H54 (cell line): ENCODE measurements at regions not wholly inside any gene's neighbourhood (a gene's known extent, or its start where the extent isn't known, plus 50 kb on each side); places are given as distances from the start of the nearest gene placed in this dataset.
"Not testable (repeated sequence)": the region's sequence is repeated elsewhere in the genome, so short reads cannot be mapped to it uniquely, and the experiment has no call there.

ENCODE experiments used
- DNase-seq: peaks from one replicate; pipeline ENCODE4 v3.0.0; 2011; ENCODE audit warnings: low spot score, mixed read lengths; ENCODE audit not compliant: insufficient read length
- FAIRE-seq: peaks from 3 replicates; lab custom pipeline; 2011; peaks lifted over from hg19 to GRCh38; lab: Jason Lieb, UNC
- POLR2A ChIP-seq: IDR thresholded peaks from 2 replicates; pipeline ENCODE4 v1.6.1; 2011; ENCODE audit warnings: low read depth, mild to moderate bottlenecking, low read length

DNA sequence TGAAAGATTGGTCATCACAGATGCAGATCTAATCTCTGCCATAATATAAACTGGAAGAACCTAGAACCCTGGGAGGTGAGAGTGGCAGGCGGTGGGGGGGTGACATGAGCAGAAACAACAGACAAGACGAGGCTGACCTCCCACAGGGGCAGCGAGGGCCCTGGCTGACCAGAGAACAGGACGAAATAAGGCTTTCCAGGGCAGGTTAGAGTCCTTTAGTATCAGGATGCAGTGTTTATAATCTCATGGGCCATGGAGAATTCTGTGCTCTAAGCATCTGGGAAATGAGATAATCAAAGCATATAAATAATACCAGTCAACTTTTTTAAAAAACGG, 102.7 kb upstream of the BCL2L14 start:
- no peak for FAIRE-seq
- TF ChIP-seq POLR2A: no peak

DNA sequence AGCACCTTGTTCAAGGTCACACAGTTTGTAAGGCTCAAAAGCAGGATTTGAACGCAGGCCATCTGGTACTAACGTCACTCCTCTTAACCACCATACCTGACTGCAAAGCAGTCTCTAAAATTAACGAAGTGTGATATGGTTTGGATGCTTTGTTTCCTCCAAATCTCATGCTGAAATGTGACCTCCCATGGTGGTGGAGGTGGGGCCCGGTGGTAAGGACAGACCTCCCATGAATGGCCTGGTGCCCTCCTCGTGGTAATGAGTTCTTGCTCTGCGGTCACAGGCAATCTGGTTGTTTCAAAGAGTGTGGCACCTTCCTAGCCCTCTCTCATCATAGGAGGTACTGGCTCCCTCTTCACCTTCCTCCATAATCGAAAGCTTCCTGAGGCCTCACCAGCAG, 102.2 kb upstream of the BCL2L14 start:
- TF ChIP-seq POLR2A: no peak
- DNase-seq: no peak
- no peak for FAIRE-seq

More for the DNA sequence above, 102.7 kb upstream of the BCL2L14 start:
- no peak for DNase-seq

DNA sequence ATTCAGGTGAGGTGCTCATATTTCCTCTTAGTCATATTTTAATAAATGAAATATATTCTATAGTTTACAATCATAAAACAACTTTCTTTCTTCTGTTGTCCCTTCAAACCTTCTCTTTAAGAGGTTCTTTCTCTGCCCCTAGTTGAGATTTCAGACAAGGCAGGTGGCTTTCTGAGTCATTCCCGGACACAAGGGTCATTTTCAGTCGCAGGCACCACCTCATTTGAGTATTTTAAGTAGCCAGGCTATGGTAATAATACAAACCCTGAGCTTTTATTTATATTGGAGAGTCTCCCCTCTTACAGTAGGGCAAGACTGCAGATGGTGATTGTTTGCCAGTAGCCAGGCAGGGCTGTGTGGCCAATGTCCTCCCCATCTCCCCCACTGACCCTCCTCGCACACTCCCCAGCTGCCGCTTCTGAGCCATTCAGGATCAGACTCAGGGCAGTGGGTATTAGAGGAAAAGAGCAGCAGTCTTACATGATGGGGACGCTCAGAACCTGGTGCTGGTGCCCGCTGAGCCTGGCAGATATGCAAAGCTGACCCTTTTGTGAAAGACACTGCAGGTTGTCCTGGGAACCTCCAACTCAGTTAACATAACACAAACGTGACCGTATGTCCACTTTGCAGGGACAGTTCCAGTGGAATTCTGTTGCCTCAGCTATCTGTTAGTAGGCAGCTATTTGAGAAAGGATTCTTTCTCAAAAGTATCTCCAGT, 101.1 kb upstream of the BCL2L14 start:
- DNase-seq (no peak), FAIRE-seq (no peak)
- TF ChIP-seq POLR2A: no peak

DNA sequence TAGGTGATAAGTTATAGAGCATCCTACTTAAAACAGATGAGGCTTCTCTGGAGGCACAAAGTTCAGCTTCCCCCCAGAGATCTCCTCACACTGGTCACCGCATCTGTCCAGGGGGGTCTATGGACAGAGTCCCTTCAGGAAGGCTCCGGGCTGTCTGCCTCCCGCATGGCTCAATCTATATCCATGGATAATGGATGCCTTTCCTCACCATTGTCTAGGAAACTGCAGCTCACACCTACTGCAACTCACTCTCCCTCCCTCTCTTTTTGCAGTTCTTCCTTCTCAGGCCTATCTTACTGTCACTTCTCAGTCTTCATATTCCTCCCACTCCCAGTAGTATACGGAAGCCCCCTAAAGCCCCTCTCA, 100.6 kb upstream of the BCL2L14 start:
- no peak for DNase-seq
- no peak for TF ChIP-seq POLR2A
- FAIRE-seq: no peak

DNA sequence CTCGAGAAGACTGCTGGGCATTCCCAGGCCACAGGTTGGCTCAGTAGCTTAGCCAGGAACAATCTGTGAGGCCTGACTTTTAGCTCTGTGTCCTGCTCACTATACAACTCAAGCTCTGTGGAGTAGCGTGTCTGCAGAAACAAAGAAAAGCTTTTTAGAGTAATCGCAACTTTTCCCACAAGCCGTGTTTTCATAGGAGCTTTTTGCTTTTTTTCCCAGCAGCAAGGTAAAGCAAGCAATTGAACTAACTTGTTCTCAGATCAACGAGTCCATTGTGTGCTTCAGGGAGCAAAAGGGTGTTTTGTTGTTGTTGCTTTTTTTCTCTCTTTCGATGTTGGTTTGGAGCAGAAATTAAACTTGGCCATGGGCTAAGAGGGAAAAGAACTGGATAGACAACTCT, 97.3 kb upstream of the BCL2L14 start:
- no peak for FAIRE-seq
- DNase-seq: no peak
- no peak for TF ChIP-seq POLR2A

DNA sequence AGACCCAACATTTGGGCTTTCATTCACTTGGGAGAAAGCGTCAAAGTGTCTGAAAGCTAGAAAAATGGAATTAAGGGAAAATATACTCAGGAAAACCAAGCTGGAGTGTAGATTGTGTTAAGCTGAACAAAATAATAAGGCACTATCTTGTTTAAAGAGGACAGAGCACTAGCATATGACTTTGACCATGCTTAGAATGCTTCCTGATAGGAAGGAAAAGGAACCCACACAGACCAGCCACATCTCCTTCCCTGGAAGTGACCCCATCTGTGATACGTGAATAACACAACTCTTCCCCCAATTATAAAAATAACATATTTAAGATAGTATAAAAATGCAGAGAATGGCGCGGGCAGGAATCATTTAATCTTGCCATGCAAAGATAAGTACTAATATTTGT, 94.7 kb upstream of the BCL2L14 start:
- DNase-seq (no peak), FAIRE-seq (no peak)
- no peak for TF ChIP-seq POLR2A

DNA sequence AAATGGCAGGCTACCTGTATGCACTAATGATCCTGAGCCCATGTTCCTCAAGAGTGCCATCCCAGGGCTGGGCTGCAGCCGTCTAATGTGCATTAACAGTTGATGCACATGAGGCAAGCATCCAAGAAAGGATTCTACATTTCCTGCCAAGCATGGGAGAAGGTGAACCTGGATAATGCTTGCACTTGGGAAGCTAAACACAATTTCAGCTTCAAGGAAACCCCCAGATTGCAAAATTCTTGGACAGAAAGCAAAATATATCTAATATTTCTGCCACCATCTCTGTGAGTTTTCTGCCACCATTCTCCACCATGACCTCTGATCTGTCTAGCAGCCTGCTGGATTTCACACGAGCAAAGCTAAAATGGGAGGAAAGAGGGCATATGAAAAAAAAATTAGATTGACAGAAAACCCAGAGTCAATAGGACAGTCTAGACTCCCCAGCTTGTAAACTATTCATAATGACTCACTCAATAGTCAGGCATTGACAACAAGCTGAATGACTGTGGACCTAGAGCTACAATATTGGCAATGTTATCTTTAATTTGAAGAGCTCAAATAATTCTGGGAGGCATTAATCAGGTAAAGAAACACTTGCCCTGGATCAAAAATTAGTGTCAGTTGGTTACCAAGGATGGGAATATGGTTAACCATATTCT, 91.9 kb upstream of the BCL2L14 start:
- peak; percentile 48 for FAIRE-seq
- no peak for TF ChIP-seq POLR2A
- no peak for DNase-seq

DNA sequence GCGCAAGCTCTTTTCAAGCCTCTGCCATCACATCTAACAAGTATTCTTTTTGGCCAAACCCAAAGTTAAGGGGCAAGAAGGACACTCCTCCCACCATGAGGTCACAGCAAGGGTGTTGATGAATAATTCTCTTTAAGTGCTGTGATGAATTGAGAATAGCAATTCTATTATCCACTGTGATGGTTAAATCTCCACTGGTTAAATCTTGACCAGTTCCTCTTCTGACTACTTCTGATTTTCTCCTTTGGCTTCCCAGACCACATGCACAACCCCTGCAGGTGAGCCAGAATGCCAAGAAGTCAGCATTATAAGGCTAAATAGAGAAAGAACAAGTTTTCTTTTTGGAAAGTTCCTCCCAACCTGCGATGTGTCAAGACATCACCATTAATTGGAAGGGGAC, 90.6 kb upstream of the BCL2L14 start:
- no peak for DNase-seq
- TF ChIP-seq POLR2A: no peak
- no peak for FAIRE-seq

DNA sequence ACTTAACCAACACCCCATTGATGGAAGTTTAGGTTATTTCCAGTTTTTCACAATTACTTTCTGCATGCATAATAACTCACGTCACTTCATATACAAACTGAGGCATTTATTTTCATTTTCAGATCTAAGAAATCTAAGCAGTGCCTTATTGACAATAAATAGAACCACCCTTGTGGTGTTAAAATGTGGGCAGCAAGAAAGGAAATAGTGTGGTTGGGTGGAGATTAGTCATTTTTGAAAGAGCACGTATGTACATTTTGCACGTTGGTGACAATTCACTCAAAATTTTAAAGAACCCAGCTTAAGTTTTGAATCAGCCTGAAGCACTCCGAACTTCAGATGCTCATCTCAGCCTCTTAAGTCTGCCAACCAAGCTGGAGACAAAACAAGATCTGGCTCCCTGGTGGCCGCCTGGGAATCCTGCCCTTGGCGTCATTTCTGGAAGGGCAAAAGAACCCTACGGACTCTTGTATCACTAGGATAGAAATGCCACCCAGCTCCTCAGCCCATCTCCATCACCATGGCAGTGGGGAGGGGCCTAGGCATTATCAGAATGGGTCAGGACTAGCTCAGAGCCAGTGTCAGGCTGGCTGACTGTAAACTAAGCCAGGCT, 89.5 kb upstream of the BCL2L14 start:
- DNase-seq: no peak
- FAIRE-seq: peak; percentile 33
- no peak for TF ChIP-seq POLR2A

DNA sequence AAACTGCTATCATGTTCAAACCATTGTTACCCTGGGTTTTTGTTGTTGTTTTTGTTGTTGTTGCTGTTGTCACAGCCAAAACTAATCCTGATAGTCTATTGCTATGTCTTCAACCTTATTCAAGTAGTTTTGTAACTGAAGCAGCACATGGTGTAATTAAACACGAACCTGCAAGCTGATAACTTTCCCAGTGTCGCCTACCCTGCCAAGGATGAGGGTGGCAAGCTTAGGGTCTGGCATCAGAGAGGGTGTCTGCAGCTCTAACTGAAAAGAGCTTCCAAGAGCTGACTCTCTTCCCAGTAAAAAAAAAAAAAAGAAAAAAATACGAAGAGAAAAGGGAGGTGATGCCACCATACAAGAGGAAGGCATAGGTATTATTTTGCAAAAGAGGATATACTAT, 86.3 kb upstream of the BCL2L14 start:
- FAIRE-seq: no peak
- TF ChIP-seq POLR2A: no peak

DNA sequence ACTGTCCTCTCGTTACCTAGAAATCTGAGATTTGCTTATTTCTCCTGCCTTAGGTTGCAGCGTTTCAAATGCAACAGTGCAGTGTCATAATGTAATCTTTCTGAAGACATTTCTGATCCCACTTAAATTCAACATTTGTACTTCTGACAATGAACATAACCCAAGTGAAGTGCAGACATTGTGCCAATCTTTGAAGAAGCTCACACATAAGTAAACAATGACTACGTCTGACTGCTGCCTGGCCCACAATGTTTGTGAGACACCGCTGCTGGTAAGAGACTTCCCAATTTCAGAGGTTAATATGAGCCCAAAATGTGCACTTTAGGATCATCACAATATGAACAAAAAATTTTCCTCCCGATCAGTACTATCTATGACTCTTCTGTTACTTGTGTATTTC, 84.6 kb upstream of the BCL2L14 start:
- DNase-seq (no peak), FAIRE-seq (no peak)
- no peak for TF ChIP-seq POLR2A

More for the DNA sequence above, 86.3 kb upstream of the BCL2L14 start:
- DNase-seq: no peak

DNA sequence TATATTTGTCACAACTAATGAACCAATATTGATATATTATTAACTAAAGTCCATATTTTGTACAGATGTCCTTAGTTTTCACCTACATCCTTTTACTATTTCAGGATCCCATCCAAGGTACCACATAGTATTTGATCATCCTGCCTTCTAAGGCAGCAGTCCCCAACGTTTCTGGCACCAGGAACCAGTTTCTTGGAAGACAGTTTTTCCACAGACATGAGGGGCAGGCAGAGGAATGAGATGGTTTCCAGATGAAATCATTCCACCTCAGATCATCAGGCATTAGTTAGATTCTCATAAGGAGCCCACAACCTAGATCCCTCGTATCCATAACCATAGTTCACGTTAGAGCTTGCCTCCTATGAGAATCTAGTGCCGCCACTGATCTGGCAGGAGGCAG, 82.8 kb upstream of the BCL2L14 start:
- DNase-seq: no peak
- TF ChIP-seq POLR2A: no peak
- FAIRE-seq: no peak

DNA sequence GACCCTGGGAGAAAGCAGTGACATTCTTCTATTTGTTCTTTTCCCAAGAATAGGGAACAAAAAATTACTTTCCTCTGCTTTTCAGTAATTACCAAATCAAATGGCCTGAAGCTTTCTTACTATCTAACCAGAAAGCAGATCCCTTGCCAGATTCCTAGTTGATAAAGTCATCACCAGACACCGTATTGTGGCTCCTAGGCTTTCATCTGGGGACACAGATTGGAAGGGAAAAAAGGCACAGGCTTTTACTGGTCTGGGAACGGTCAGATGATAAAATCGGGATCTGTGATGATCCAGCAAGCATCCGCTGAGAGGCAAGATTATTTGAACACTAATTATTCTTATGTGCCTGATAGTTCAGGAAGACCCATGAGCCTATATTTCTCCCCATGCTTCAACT, 79.1 kb upstream of the BCL2L14 start:
- no peak for TF ChIP-seq POLR2A
- DNase-seq: no peak
- FAIRE-seq: no peak

DNA sequence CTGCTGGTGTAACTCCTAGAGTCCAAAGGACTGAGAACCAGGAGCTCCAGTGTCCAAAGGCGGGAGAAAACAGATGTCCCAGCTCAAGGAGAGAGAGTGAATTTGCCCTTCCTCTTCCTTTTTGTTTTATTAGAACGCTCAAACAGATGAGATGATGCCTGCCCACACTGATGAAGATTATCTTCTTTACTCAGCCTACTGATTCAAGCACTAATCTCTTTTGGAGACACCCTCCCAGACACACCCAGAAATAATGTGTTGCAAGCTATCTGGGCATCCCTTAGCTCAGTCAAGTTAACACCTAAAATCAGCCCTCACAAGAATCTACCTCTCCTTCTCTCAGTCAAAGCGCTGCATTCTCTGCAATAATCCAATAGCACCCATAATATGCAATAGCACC, 78.2 kb upstream of the BCL2L14 start:
- TF ChIP-seq POLR2A: no peak
- no peak for DNase-seq
- no peak for FAIRE-seq

DNA sequence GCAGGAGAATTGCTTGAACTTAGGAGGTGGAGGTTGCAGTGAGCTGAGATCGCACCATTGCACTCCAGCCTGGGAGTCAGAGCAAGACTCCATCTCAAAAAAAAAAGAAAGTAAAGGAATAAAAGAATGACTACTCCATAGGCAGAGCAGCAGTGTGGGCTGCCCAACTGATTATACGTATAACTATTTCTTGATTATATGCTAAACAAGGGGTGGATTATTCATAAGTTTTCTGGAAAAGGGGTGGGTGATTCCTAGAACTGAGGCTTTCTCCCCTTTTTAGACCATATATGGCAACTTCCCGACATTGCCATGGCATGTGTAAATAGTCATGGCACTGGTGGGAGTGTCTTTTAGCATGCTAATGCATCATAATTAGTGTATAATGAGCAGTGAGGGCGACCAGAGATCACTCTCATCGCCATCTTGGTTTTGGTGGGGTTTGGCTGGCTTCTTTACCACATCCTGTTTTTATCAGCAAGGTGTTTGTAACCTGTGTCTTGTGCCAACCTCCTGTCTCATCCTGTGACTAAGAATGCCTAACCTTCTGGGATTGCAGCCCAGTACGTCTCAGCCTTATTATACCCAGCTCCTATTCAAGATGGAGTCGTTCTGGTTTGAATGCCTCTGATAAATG, 72.3 kb upstream of the BCL2L14 start:
- DNase-seq, FAIRE-seq: not testable (repeated sequence)
